ENCODE measurements at regions not wholly inside any gene's neighbourhood (a gene's known extent, or its start where the extent isn't known, plus 50 kb on each side); places are given as distances from the start of the nearest gene placed in this dataset.

DNA sequence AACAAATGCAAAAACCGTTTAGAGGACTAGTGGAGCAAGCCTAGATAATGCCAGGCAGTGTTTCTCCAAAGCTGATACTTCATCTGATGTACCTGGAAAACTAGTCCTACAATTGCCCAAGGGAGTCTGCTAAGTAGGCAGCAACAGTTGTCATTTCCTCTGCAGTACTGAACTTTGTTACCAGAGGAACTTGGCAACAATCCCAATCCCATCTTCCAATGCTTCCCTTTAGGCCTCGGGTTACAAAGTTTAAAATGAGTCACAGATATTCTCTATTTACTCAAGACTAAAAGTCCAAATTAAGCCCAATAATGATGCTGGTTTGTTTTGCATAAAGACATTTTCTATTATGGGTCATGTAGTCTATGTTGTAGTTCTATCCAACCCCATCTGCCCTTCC is 120.0 kb upstream of the GLRA2 start:
- ATAC-seq = no peak
- TF ChIP-seq PPARA (CRISPR knock-in tag; IDR thresholded peaks at IDR 0.05; ENCODE audit: borderline replicate concordance) (no peak), ESRRG (CRISPR knock-in tag; IDR thresholded peaks at IDR 0.05) (no peak)

DNA sequence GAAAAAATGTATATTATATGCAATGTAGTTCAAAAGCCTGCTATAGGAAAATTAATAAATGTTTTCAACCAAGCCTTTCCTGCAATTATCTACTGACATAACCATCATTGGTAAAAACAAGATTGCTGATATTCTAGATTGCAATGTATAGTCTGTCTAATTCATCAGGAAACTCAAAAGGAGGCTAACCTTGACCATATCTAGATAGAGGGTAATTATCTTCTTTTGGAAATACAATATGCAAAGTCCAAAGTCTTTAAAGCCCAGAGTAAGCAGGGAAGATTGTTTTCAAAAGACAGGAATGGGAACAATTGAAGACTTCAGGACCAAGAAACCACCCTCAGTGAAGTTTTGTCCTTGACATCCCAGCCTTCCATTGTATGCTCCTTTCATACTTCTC is 123.1 kb upstream of the GLRA2 start:
- ATAC-seq = no peak
- no peak for TF ChIP-seq ZNF70 (CRISPR knock-in tag; IDR thresholded peaks at IDR 0.05)
- TF ChIP-seq POU6F1 (CRISPR knock-in tag; IDR thresholded peaks at IDR 0.05; ENCODE audit: borderline replicate concordance, low read depth) = no peak
- no peak for TF ChIP-seq TCF4 (CRISPR knock-in tag; IDR thresholded peaks at IDR 0.05; ENCODE audit: borderline replicate concordance)
- TF ChIP-seq ZC3H10 (CRISPR knock-in tag; IDR thresholded peaks at IDR 0.05) = no peak
- TF ChIP-seq, protein P1, sequence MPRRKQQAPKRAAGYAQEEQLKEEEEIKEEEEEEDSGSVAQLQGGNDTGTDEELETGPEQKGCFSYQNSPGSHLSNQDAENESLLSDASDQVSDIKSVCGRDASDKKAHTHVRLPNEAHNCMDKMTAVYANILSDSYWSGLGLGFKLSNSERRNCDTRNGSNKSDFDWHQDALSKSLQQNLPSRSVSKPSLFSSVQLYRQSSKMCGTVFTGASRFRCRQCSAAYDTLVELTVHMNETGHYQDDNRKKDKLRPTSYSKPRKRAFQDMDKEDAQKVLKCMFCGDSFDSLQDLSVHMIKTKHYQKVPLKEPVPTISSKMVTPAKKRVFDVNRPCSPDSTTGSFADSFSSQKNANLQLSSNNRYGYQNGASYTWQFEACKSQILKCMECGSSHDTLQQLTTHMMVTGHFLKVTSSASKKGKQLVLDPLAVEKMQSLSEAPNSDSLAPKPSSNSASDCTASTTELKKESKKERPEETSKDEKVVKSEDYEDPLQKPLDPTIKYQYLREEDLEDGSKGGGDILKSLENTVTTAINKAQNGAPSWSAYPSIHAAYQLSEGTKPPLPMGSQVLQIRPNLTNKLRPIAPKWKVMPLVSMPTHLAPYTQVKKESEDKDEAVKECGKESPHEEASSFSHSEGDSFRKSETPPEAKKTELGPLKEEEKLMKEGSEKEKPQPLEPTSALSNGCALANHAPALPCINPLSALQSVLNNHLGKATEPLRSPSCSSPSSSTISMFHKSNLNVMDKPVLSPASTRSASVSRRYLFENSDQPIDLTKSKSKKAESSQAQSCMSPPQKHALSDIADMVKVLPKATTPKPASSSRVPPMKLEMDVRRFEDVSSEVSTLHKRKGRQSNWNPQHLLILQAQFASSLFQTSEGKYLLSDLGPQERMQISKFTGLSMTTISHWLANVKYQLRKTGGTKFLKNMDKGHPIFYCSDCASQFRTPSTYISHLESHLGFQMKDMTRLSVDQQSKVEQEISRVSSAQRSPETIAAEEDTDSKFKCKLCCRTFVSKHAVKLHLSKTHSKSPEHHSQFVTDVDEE (CRISPR knock-in tag; IDR thresholded peaks at IDR 0.05) = no peak
- TF ChIP-seq CREB5 (CRISPR knock-in tag; IDR thresholded peaks at IDR 0.05; ENCODE audit: low read depth) = no peak
- no peak for TF ChIP-seq CSDC2 (CRISPR knock-in tag; IDR thresholded peaks at IDR 0.05)
- no peak for TF ChIP-seq ZFP3 (CRISPR knock-in tag; IDR thresholded peaks at IDR 0.05)
- TF ChIP-seq TOX (CRISPR knock-in tag; IDR thresholded peaks at IDR 0.05; ENCODE audit: borderline replicate concordance) = no peak
- no peak for TF ChIP-seq GLIS3 (CRISPR knock-in tag; IDR thresholded peaks at IDR 0.05)

GRCh38 chrX:14398725-14399124 is 130.6 kb upstream of the GLRA2 start:
- TF ChIP-seq CSRNP3 (CRISPR knock-in tag; IDR thresholded peaks at IDR 0.05) = no peak
- no peak for TF ChIP-seq PPARA (CRISPR knock-in tag; IDR thresholded peaks at IDR 0.05; ENCODE audit: borderline replicate concordance)
- ATAC-seq = no peak

DNA sequence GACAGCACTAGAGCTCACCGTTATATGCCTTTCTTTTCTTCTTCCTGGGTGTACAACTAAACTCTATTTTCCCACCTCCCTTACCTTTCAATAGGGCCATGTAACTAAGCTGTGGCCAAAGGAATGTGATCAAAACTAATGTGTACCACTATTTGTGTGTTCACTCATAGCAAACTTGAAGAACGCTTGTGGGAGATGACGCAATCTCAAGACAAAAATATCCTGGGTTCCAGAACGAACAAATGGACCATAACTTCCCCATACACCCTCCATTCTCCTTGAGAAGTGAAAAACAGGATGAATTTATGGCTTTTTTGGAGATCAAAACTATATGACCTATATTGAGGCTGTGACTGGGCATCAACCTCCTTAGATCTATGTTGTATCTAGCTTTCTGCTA is 139.7 kb upstream of the GLRA2 start:
- no peak for ATAC-seq
- TF ChIP-seq POU6F1 (CRISPR knock-in tag; IDR thresholded peaks at IDR 0.05; ENCODE audit: borderline replicate concordance, low read depth) = no peak

DNA sequence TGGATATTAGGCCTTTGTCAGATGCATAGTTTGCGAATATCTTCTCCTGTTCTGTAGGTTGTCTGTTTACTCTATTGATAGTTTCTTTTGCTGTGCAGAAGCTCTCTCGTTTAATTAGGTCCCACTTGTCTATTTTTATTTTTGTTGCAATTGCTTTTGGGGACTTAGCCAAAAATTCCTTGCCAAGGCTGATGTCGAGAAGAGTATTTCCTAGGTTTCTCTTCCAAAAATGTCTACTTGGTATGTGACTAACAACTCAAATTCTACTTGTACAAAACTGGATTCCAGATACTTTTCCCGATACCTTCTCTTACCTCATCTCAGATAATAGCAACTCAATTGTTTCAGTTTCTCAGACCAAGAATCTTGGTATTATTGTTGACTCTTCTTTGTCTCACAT is 142.4 kb upstream of the GLRA2 start:
- ATAC-seq = no peak
- TF ChIP-seq ZNF565 (CRISPR knock-in tag; conservative IDR thresholded peaks at IDR 0.05; ENCODE audit: low read depth) (no peak), ARNTL (CRISPR knock-in tag; IDR thresholded peaks at IDR 0.05; ENCODE audit: borderline replicate concordance, low read depth) (no peak), RARB (CRISPR knock-in tag; IDR thresholded peaks at IDR 0.05) (no peak)

DNA sequence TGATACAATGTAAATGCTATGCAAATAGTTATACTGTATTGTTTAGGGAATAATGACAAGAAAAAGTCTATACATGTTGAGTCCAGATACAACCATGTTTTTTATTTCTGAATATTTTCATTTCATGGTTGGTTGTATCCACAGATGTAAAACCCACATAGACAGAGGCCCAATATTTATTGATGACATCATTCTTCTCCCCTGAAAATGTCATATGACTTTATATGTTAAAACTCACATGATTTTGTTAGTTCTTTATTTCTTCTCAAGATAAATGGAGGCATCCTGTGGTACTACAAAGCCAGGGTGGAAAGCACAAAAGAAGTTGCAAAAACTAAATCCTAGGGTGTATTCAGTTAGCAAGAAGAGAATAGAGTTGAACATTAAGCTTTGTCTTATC is 149.3 kb upstream of the GLRA2 start:
- ATAC-seq = no peak
- no peak for TF ChIP-seq CSDC2 (CRISPR knock-in tag; IDR thresholded peaks at IDR 0.05)
- no peak for TF ChIP-seq ZFP3 (CRISPR knock-in tag; IDR thresholded peaks at IDR 0.05)
- no peak for TF ChIP-seq ZNF565 (CRISPR knock-in tag; conservative IDR thresholded peaks at IDR 0.05; ENCODE audit: low read depth)
- no peak for TF ChIP-seq GLIS3 (CRISPR knock-in tag; IDR thresholded peaks at IDR 0.05)
- TF ChIP-seq CREB5 (CRISPR knock-in tag; IDR thresholded peaks at IDR 0.05; ENCODE audit: low read depth) = no peak
- TF ChIP-seq RARB (CRISPR knock-in tag; IDR thresholded peaks at IDR 0.05) = no peak
- TF ChIP-seq ISL1 (CRISPR knock-in tag; IDR thresholded peaks at IDR 0.05) = no peak
- no peak for TF ChIP-seq ZNF70 (CRISPR knock-in tag; IDR thresholded peaks at IDR 0.05)
- no peak for TF ChIP-seq TCF4 (CRISPR knock-in tag; IDR thresholded peaks at IDR 0.05; ENCODE audit: borderline replicate concordance)
- TF ChIP-seq, protein P1 (CRISPR knock-in tag; IDR thresholded peaks at IDR 0.05) = no peak
